ENCODE measurements at regions not wholly inside any gene's neighbourhood (a gene's known extent, or its start where the extent isn't known, plus 50 kb on each side); places are given as distances from the start of the nearest gene placed in this dataset.

DNA sequence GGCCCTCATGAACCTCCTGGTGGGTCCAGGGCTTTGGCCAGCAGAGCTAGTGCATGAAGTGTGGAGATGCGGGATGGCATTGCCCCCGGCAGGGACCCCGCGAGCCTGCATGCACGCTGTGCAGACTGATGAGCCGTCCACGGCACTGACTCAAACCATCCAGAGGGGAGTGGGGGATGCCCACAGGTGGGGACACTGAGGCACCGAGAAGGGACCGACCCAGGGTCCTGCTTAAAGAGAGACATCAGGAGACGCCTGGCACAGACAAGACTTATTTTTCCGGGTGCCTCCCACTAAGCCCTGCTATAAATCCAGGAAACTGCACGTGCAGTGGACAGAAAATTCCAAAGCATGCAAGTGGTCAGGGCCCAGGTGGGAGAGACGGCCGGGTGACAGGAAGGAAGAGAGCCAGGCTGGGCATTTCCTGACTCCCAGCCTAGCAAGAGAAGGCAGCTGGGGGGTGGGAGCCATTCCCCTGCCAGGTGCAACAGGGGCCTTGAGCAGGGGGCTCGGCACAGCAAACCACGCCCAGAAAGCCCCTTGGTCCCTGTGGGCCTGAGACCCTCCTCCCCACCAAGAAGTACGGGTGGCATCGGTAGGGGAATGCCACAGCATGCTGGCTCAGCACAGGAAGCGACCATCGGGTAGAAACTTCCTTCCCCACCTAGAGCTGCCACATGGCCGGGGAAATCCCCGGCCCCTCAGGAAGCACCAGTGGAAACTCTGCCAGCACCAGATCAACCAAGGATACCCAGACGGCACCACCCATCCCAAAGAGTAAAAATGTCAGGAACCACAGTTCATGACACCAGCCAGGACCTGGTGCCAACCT is 91.5 kb downstream of the FOXL3 start:
- no peak for DNase-seq (ENCODE audit: extremely low read depth, low read depth, low spot score)

DNA sequence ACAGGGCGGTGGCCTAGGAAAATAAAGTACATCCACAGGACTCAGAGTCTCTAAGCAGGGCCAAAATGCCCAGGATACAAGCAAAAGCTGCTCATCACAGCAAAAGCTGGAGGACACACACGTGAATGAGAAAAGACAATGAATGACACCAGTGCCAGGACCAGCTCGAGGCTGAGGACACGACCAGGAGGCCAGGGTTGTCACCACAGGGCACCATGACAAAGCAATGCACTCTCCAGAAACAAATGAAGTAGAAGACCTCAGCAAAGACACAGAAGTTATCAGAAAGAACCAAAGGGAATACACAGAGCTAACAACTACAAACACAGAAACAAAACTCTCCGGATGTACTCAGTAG is 92.1 kb downstream of the FOXL3 start:
- no peak for DNase-seq (ENCODE audit: extremely low read depth, low read depth, low spot score)

DNA sequence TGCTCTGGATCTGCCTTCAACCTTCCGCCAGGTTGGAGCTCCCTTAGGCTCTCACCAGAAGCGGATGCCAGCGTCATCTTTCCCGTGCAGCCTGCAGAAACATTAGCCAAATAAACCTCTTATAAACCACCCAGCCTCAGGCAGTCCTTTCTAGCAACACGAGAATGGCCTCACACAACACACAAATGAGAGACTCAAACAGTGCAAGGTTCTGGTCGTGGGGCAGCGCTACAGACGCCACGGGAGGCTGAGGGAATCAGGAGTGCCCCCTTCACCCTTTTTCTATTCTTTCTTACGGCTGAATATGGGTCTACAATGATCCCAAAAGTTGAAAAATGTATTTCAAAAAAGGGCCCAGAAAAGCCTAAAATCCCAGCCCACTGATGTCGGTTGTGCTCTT is 96.4 kb downstream of the FOXL3 start:
- no peak for DNase-seq (ENCODE audit: extremely low read depth, low read depth, low spot score)

DNA sequence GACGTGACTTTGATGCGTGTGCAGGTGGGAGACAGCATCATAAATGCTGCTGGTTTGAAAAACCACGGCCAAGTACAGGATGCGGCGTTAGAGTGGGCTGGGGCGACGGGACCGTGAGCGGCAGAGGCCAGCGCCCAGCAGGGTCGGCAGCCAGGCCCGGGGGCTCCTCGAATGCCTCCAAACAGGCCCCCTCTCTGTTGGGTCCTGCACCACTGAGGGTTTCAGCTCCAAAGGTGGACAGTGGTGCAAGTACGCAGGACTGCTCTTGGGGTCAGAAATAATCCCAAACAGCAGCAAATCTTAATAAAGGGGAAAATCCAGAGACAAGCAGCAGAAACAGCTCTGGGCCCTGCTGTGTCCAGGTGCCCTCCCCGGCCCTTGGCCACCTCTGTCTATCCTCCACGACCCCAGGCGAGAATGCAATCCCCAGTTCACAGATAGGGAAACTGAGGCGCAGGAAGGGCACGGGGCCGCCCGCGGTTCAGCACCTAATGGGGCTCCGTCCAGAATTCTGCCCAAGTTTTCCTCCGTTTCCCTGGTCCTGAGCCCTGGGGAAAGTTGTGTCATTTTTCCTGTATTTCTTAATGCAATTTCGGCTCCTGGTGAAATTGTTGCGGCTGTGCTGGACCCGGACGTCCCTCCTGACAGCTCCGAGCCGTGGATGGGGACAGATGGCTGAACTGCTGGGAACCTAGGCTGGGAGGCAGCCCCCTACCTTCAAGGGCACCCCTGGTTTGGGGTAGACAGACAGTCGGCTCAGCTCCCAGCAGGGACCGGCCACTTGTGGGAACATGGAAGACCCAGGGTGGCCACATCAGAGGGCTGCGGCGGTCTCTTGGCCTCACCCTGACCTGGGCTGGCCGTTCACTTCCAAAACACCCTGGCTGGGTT is 97.4 kb downstream of the FOXL3 start:
- no peak for DNase-seq (ENCODE audit: extremely low read depth, low read depth, low spot score)

DNA sequence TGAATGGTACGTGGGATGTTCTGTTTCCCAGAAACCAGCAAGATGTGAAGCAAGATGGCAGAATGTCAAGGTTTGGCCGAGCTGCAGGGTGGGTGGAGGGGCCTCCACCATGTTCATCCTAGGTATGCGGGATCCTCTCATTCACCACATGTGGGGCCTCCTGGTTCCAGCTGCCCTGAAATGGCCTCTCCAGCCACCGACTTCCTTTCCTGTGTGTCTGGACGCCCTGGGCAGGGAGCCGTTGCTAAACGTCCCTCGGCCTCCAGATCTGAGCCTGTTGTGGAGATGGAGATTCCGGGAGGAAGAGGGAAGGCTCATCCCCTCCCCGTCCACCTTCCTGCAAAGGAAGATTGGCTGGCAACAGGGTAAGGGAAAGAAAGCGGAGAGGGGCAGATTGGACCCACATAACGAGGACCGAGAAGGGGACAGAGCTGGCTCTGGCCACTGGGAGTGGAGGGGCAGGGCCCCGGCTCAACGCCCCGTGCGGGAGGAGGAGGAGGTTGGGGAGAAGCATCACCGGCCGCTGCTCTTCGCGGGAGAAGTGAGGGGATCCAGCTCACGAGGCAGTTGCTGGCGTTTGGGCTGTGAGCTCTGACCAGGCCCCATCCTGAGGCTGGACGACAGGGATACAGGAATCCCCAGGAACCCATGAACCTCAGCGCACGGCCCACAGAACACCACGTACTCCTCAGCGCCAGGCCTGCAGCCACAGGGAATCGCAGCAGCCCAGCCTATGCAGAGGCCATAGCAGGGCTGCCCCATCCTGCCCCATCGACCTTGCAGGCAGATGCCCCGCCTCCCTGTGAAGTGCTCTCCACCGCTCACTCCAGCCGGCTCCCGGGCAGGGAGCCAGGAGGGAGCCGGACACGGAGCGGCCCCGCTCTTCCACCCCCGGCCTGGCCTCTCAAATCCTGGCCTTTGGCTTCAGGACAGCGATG is 98.3 kb downstream of the FOXL3 start:
- DNase-seq (ENCODE audit: extremely low read depth, low read depth, low spot score) = no peak

DNA sequence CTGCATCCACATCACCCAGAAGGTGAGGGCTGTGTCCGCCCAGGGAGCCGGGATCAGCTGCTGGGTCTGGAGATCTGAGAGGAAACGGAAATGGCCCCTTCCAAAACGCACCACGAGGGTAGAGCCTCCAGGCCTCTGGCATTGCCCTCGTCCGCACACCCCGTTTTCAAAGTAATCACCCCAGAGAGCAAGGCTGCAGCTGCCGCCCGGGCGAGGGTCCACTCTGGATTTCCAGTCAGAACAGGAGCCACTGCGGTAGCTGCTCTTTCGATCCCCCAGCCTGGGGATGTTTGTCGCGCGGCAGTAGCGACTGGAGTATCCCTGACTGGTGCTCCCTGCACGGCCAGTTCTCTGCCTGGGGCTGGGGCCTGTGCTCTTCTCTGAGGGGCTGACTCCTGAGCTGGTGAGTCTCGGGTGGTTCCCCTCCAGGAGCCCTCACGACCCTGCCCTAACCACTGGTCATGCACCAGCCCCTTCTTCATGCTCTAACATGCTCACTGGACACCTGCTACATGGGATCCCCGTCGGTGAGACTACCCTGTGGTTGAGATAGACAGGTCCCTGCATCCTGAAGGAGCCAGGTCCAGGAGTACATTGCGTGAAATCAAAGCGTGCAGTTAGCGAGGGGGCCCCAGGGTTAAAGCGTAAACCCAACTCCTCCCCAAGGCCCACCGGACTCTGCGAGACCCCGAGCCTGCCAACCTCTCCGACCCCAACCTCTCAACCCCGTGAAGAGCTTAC is 99.2 kb downstream of the FOXL3 start:
- DNase-seq (ENCODE audit: extremely low read depth, low read depth, low spot score) = no peak

DNA sequence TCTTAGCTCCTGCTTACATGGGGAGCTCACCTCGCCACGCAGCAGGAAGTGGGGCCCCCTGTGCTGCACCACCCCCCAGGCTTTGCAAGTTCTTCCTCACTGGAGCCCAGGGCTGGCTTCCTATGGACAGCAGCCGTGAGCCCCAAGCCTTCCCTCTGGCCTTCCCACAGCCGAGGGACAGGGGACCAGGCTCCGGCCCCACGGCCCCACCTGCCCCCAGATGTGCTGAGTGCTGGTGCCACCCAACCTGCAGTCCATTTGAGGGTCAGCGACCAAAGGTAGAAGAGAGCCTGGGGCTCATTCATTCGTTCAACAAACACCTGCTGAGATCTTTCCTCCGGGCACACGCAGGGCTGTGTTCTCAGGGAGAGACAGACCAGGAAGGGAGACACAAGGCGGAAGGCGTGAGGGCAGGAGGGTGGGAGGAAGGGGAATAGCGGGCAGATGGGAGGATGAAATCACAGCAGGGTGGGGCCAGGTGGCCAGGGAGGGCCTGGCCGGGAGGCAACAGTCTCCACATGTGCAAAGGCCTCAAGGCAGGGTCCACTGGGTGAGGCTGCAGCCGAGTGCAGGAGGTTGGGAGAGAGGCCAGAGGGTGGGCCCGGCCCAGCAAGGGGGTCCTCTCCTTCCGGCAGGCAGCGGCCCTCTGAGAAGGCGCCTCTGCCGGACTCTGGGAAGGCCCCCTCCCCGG is 100.1 kb downstream of the FOXL3 start:
- DNase-seq (ENCODE audit: extremely low read depth, low read depth, low spot score) = no peak

DNA sequence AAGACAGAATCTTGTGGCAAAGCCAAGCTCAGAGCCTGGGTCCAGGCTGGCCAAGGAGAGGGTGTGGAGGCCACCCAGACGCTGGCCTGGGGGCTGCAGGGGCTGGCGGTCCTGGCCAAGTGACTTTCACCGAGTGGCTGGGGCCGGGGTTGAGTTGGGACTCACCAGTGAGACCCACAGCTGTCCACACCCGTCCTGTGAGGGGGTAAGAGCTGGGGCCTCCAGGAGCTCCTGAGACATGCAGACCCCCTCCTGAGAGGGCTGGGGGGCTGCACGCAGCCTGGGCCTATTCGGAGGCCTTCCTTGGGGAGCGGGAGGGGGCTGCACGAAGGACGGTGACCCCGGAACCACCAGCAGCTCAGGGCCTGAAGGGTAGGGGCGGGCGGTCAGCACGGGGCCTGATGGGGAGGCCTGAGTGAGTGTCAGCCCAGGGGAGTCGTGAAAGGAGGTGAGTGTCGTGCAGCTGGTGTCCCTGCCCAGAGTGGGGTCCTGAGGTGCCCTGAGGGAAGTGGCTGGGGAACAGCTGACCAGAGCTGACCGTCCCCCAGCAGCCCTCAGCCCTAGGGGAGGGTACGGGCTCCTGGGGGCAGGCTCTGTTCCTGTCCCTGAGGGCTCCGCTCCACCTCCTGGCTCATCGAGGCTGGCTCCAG is 100.9 kb downstream of the FOXL3 start:
- DNase-seq (ENCODE audit: extremely low read depth, low read depth, low spot score) = no peak

DNA sequence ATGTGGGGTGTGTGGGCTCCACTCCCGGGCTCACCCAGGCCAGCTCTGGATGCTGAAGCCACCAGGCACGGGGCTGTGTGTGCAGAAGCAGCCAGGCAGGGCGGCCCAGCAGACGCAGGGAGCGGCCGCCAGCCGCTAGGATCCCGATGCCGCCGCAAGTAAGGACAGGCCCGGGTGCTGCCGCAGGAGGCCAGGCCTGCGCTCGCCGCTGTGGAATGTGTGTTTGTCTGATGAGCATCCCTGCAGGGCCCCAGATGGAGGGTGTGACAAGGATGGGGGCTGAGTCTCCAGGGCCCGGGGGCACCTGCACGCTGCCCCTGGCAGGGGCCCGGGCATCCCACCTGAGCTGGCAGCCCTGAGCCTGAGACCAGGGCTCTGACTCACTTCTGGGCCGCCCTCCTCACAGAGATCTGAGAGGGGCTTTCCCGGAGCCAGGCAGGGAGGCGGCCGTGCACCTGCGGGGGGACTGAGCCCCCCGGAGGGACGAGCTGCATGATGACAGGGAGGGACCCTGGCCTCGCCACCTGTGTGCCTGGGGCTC is 101.5 kb downstream of the FOXL3 start:
- DNase-seq (ENCODE audit: extremely low read depth, low read depth, low spot score) = no peak

DNA sequence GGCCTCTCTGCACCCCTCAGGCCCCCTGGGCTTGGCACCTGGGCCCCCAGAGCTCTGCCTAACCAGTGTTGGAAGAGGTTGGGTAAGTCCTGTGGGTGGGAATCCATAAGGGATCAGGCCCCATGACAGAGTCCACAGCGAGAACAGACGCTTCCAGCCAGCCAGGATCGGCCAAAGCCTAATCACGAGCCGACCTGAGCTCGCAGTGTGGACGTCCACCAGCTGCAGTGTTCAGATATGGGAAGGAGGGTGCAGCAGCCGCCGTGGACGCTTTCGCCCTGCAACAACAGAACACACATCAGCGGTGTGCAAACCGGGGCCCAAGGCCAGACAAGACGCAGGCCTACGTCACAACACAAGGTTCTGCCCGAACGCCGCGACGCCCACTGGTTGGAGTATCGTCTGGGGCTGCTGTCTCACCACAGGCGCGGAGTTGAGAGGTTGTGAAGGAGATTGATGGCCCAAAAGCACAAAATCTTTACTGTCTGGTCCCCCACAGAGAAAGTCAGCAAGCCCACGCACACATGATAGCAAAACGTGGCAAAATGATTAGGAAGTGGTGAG is 102.1 kb downstream of the FOXL3 start:
- no peak for DNase-seq (ENCODE audit: extremely low read depth, low read depth, low spot score)

DNA sequence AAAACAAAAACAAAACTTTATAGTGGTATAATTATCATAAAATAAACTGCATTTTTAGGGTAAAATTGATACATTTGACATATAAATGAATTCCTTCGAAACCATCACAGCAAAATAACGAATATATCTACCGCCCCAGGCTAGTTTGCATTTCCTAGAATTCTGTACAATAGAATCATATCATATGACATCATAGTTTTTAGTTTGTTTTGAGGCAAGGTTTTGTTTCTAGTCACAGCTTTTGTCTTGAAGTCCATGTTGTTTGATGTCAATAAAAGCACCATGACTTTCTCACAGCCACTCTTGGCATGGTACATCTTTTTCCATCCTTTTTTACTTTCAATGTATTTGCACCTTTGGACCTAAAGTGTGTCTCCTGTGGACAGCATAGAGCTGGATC is 102.9 kb downstream of the FOXL3 start:
- DNase-seq (ENCODE audit: extremely low read depth, low read depth, low spot score) = no peak

DNA sequence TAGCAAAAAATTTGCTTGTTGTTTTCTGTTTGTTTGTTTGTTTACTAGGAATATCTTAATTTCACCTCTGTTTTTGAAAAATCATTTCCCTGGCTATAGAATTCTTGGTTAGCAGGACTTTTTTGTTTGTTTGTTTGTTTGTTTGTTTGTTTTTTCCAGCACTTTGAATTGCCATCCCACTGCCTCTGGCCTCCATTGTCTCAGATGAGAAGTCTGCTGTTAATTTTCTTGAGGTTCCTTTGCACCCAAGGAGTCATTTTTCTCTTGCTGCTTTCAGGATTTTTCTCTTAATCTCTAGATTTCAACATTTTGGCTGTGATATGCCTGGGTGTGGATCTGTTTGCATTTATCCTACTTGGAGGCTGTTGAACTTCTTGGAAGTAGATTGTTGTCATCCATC is 105.7 kb downstream of the FOXL3 start:
- DNase-seq (ENCODE audit: extremely low read depth, low read depth, low spot score) = no peak

DNA sequence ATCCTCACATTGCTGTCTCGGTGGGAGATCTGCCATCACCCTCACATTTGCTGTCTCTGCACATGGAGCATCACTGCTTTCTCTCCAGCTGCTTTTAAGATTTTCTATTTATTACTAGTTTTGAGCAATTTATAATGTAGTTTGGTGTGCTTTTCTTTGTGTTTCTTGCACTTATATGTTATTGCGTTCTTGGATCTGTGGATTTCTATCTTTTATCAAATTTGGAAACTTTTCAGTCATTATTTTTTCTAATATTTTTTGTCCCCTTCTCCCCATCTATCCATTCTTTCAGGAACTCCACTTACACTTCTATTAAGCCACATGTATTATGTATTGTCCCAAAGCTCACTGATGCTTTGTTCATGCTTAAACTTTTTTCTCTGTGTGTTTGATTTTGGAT is 108.9 kb downstream of the FOXL3 start:
- no peak for DNase-seq (ENCODE audit: extremely low read depth, low read depth, low spot score)

DNA sequence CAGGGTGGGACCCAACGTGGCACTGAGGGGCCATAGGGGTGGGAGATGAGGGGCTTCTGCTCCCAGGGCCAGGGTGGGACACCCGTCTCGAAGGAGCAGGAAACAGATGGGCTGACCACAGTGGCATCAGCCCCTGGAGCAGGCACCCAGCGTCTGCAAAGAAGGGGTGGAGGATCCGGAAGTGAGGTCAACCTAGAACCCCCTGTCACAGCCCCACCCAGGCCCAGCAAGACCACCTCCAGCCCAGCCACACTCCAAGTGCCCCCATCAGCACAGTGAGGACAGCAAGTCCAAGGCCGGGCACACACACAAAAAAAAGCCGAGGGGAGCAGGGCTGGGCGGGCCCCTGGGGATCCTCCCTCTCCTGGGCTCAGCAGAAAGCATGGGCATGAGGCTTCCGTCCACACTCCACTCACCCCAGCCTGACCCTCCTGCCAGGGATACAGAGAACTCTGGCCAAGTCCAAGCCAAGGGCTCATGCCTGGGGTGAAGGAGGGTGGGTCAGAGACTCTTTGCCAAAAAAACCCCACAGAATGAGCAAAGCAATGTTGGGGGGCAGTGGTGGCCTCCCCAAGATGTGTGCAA is 111.0 kb downstream of the FOXL3 start:
- DNase-seq (ENCODE audit: extremely low read depth, low read depth, low spot score) = no peak

DNA sequence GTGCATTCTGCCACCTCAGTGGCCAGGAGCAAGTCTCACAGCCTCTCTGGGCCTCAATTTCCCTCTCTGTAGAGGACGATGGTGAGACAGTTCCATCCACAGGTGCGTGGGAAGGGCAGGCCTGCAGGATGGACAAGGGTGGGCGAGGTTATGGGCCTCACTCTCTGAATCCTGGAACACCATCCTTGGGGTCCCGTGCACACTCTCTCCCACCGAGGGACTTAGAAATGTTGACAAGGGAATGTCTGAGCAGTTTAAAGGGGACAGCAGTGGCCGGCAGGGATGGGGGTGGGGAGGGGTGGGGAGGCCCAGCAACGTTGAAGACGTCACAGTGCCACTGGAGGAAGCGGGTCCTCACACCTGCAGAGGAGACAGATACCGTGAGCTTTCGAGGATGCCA is 111.5 kb downstream of the FOXL3 start:
- DNase-seq (ENCODE audit: extremely low read depth, low read depth, low spot score) = no peak

DNA sequence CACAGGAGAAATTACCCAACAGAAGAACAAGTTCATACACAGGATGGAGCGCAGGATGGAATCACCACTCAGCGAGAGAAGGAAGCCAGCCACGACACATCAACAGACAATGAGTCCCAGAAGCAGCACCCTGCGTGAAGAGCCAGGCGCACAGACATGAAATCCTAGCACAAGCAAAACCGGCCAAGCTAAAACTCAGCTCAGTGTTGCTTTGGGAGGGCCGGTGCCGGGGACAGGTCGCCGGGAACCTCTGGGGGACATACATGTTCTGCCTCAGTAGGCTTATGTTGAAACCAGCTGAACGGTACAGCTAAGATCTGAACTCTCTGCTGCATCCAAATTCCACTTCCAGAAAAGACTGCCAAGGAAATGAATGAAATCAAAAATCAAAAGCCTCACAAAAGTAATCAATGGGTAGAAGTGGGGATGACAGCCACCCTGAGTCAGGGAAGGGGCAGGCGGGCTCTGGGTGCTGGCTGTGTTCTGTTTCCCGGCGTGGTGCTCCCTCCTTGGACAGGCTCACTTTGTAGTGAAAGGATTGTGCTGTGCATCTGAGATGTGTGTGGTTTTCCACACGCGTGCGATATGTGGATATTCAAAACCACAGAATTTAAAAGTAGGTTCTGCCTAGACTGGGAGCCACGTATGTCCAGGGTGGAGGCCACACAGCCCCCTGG is 114.7 kb downstream of the PDGFA start:
- no peak for DNase-seq (ENCODE audit: extremely low read depth, low read depth, low spot score)

DNA sequence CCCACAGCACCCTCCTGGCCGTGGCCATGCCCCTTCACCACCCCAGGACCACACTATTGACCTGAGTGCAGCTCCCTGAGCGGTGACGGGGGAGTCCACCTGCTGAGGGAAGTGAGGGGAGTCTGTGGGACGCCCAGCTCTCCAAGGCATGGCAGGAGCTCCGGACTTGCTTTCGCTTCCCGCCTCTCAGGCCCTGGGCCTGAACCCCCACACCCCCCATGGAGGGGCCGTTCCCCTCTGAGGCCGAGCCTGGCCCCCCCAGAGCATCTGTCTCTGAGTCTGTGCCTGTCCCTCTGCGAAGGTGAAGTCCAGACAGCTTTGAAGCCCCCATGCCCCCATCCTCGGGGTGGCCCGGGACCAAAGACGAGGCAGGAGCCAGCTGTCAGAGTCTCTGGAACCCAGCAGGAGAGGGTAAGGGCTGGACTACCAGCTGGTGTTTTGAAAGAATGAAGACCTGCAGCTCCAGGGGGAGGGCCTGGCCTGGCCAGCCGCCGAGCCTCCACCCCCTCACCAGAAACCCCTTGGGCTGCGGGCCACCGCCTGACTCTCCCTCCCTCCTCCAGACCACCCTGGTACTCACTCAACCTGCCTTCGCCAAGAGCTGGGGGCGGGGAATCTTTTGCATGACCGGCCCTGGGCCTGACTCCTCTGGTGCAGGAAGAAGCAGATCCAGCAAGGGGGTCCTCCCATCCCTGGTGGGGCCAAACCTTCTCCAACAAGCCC is 114.0 kb downstream of the PDGFA start:
- DNase-seq (ENCODE audit: extremely low read depth, low read depth, low spot score) = no peak

All from glomerular endothelial cell (primary cell).